Chondrocyte (in vitro differentiated cells): ENCODE measurements at regions not wholly inside any gene's neighbourhood (a gene's known extent, or its start where the extent isn't known, plus 50 kb on each side); places are given as distances from the start of the nearest gene placed in this dataset.

ENCODE experiments used
- DNase-seq: peaks from one replicate; pipeline ENCODE4 v3.0.0; 2021; ENCODE audit warnings: mixed read lengths, low spot score
- H3K27ac Mint-ChIP-seq: one replicate; pipeline ENCODE4 v1.8.0; 2021; ENCODE audit warnings: mild to moderate bottlenecking, moderate library complexity, mixed read lengths; ENCODE audit not compliant: unreplicated experiment
- H3K27me3 Mint-ChIP-seq: 2 replicates; pipeline ENCODE4 v1.8.0; 2021; ENCODE audit warnings: low read depth, mixed read lengths
- H3K36me3 Mint-ChIP-seq: 2 replicates; pipeline ENCODE4 v1.8.0; 2021; ENCODE audit warnings: low read depth, mixed read lengths
- H3K4me1 Mint-ChIP-seq: 2 replicates; pipeline ENCODE4 v1.8.0; 2021; ENCODE audit warnings: low read depth, mild to moderate bottlenecking, mixed read lengths
- H3K4me3 Mint-ChIP-seq: one replicate; pipeline ENCODE4 v1.8.0; 2021; ENCODE audit warnings: mild to moderate bottlenecking, moderate library complexity, mixed read lengths; ENCODE audit not compliant: unreplicated experiment
- H3K9me3 Mint-ChIP-seq: 2 replicates; pipeline ENCODE4 v1.8.0; 2021; ENCODE audit warnings: low read depth, mixed read lengths
- TF ChIP-seq, protein P1 (sequence below): fragments of 200-600 bp; sonication (generic); IDR thresholded peaks from 2 replicates; pipeline ENCODE4 v1.5.0; 2021; ENCODE audit warnings: antibody characterized with exemption, mild to moderate bottlenecking, moderate library complexity

DNA sequence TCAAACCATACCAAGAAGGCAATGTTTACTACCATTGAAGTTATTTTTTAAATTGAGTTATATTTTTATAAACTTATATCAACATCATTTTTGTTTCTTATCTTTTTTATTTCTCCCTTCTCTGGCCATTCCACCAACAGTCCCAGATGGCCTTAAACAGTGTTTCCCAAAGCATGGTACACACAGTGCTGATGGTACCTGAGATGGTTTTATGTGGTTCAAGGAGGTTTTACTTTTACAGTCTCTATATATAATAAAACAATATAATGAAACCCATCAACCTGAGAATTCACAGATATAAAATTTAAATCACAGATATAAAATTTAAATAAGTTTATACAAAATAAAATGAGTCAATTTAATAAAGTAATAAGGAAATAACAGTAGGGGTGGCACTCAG is 65.1 kb upstream of the MSTN start:
- DNase-seq: no peak
- TF ChIP-seq, protein P1, sequence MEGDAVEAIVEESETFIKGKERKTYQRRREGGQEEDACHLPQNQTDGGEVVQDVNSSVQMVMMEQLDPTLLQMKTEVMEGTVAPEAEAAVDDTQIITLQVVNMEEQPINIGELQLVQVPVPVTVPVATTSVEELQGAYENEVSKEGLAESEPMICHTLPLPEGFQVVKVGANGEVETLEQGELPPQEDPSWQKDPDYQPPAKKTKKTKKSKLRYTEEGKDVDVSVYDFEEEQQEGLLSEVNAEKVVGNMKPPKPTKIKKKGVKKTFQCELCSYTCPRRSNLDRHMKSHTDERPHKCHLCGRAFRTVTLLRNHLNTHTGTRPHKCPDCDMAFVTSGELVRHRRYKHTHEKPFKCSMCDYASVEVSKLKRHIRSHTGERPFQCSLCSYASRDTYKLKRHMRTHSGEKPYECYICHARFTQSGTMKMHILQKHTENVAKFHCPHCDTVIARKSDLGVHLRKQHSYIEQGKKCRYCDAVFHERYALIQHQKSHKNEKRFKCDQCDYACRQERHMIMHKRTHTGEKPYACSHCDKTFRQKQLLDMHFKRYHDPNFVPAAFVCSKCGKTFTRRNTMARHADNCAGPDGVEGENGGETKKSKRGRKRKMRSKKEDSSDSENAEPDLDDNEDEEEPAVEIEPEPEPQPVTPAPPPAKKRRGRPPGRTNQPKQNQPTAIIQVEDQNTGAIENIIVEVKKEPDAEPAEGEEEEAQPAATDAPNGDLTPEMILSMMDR: no peak
- Mint-ChIP-seq H3K27ac (no peak overlapping the region), H3K27me3 (no peaks in the 10 kb centered on the region), H3K4me1 (no peaks in the 10 kb centered on the region), H3K9me3 (peaks cover 6% of the 10 kb centered on the region), H3K36me3 (no peaks in the 10 kb centered on the region), H3K4me3 (no peak overlapping the region)

DNA sequence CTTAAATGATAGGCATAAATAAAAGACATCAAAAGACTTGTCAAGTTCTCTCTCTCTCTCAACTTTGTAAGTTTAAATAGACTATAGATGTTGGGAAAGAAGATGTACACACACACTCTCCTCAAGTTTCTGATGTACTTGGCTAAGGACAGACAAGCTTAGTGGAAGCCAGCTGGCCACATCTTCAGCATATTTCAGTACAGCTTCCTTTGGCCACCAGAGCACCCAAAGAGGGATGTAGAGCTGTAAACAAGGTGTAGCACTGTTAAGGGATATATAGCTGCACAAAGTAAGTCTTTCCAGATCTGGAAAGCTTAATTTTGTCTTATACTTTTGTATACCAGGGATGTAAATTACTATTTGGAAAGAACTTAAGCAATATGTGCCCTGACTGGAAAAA is 64.3 kb upstream of the MSTN start:
- TF ChIP-seq, protein P1: no peak
- no peaks in the 10 kb centered on the region for H3K27me3 Mint-ChIP-seq
- H3K4me1 Mint-ChIP-seq: no peaks in the 10 kb centered on the region
- H3K9me3 Mint-ChIP-seq: peaks cover 3% of the 10 kb centered on the region
- no peaks in the 10 kb centered on the region for H3K36me3 Mint-ChIP-seq
- H3K27ac Mint-ChIP-seq: no peak overlapping the region
- H3K4me3 Mint-ChIP-seq: no peak overlapping the region
- no peak for DNase-seq

- DNase-seq: no peak
- H3K9me3 Mint-ChIP-seq: no peaks in the 10 kb centered on the region
- no peak overlapping the region for H3K27ac Mint-ChIP-seq
- TF ChIP-seq, protein P1: no peak
- no peaks in the 10 kb centered on the region for H3K27me3 Mint-ChIP-seq
- H3K36me3 Mint-ChIP-seq: no peaks in the 10 kb centered on the region
- no peak overlapping the region for H3K4me3 Mint-ChIP-seq
- H3K4me1 Mint-ChIP-seq: no peaks in the 10 kb centered on the region
Measured at GRCh38 chr2:190123956-190124355, 61.4 kb upstream of the MSTN start.

DNA sequence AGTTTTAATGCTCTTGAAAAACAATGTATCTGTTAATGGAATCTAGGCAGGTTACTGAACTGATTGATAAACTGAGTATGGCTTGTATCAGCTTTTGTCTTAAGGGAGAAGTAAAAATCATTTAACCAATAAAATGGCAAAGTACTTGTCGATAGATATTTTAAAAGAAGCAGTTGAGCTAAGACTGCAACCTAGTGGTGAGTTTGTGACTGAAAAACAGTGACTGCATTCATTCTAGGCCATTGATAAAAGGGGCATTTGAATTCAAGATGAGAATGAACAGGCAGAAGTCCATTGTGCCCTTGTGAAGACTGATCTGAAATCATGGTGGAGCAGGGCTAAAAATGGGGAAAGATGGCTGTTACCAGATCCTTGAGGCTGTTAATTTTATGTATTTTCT is 59.4 kb upstream of the MSTN start:
- Mint-ChIP-seq H3K4me1 (no peaks in the 10 kb centered on the region), H3K27ac (no peak overlapping the region)
- no peak for DNase-seq

DNA sequence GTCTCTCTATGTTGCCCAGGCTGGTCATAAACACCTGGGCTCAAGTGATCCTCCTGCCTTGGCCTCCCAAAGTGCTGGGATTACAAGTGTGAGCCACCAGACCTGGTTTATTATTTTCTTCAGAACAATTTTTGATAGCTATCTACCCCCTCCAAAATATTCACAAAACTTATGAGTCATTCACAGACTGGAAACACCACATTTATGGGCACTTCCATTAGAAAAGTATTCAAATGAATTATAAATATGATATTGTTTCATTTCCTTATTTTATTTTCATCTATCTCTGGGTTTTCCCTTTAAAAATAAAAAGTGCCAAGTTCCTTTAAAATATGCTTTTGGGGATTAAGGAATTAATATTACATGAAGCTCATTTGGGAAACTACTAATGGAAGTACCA is 58.8 kb upstream of the MSTN start:
- H3K4me3 Mint-ChIP-seq: no peak overlapping the region

More for the DNA sequence above, 59.4 kb upstream of the MSTN start:
- TF ChIP-seq, protein P1: peak; percentile 79
- Mint-ChIP-seq H3K36me3 (peaks cover 1% of the 10 kb centered on the region), H3K27me3 (no peaks in the 10 kb centered on the region), H3K9me3 (no peaks in the 10 kb centered on the region), H3K4me3 (no peak overlapping the region)

More for the DNA sequence above, 58.8 kb upstream of the MSTN start:
- TF ChIP-seq, protein P1: no peak
- Mint-ChIP-seq H3K36me3 (peaks cover 1% of the 10 kb centered on the region), H3K27me3 (no peaks in the 10 kb centered on the region), H3K4me1 (no peaks in the 10 kb centered on the region), H3K9me3 (no peaks in the 10 kb centered on the region), H3K27ac (no peak overlapping the region)
- DNase-seq: no peak
